ENCODE measurements at regions not wholly inside any gene's neighbourhood (a gene's known extent, or its start where the extent isn't known, plus 50 kb on each side); places are given as distances from the start of the nearest gene placed in this dataset.

DNA sequence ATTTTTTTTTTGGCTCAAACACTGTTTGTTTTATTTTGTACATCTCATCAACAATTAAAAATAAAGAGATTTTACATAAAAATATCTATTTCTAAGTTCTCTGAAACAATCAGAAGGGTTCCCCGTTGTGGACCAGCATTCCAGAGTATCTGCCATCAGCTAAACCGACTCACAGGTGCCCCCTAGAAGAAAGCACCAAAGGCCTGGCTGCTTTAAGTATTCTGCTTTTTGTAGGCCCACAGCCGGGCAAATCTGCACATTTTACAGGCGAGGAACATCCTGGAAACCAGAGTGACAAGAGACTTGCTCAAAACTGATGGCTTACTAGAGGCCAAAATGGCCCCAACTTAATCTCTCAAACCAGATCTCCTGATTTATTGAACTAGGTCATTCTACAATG lies 82.2 kb upstream of the SETBP1 start:
- Histone ChIP-seq H3K27ac (ENCODE audit: low read depth, low read length) (no peak overlapping the region), H3K9me3 (ENCODE audit: control insufficient read depth, insufficient read depth, low read depth, low read length) (no peaks in the 10 kb centered on the region), H3K9ac (ENCODE audit: low read length) (no peak overlapping the region), H3K27me3 (ENCODE audit: control insufficient read depth, insufficient read depth, low read length) (no peaks in the 10 kb centered on the region), H3K4me1 (ENCODE audit: control insufficient read depth, insufficient read depth, low read length) (peaks cover 4% of the 10 kb centered on the region; the same call in 1 of the 2 replicates), H3K4me3 (ENCODE audit: low read depth, low read length) (no peak overlapping the region), H3K36me3 (ENCODE audit: control insufficient read depth, insufficient read depth, low read length) (no peaks in the 10 kb centered on the region)

DNA sequence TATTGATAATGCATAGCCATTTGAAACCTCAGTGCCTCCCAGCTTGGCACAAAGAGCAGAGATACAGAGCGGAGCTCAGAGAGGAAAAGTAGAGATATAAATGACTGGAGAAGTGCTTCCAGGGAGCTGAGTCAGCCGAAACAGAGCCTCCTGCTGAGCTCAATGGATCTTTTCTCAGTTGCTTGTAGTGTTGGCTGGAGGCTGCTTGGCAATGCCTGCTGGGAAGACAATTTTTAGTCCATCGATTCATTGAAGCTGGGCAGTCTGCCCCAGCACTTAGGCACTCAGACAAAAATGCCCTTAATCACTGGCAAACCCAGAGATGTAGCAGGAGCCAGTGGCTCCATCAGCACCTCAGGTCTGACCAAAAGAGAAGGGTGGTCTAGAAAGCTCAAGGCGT lies 81.3 kb upstream of the SETBP1 start:
- Histone ChIP-seq H3K4me3 (ENCODE audit: low read depth, low read length) (no peak overlapping the region), H3K9me3 (ENCODE audit: control insufficient read depth, insufficient read depth, low read depth, low read length) (no peaks in the 10 kb centered on the region), H3K36me3 (ENCODE audit: control insufficient read depth, insufficient read depth, low read length) (no peaks in the 10 kb centered on the region), H3K27ac (ENCODE audit: low read depth, low read length) (no peak overlapping the region), H3K9ac (ENCODE audit: low read length) (no peak overlapping the region), H3K4me1 (ENCODE audit: control insufficient read depth, insufficient read depth, low read length) (peaks cover 4% of the 10 kb centered on the region; the same call in 1 of the 2 replicates), H3K27me3 (ENCODE audit: control insufficient read depth, insufficient read depth, low read length) (no peaks in the 10 kb centered on the region)

GRCh38 chr18:44601447-44601846 lies 79.2 kb upstream of the SETBP1 start:
- H3K4me1 ChIP-seq (ENCODE audit: control insufficient read depth, insufficient read depth, low read length), result 0 out of 2 replicates have a peak, but pooled peaks cover 4% of the 10 kb centered on the region
- H3K9ac ChIP-seq (ENCODE audit: low read length), result no peak overlapping the region
- H3K36me3 ChIP-seq (ENCODE audit: control insufficient read depth, insufficient read depth, low read length), result no peaks in the 10 kb centered on the region
- no peak overlapping the region for H3K4me3 ChIP-seq (ENCODE audit: low read depth, low read length)
- no peaks in the 10 kb centered on the region for H3K9me3 ChIP-seq (ENCODE audit: control insufficient read depth, insufficient read depth, low read depth, low read length)
- no peaks in the 10 kb centered on the region for H3K27me3 ChIP-seq (ENCODE audit: control insufficient read depth, insufficient read depth, low read length)
- H3K27ac ChIP-seq (ENCODE audit: low read depth, low read length), result no peak overlapping the region

GRCh38 chr18:44602380-44602779 lies 78.3 kb upstream of the SETBP1 start:
- H3K36me3 ChIP-seq (ENCODE audit: control insufficient read depth, insufficient read depth, low read length), result no peaks in the 10 kb centered on the region
- H3K4me1 ChIP-seq (ENCODE audit: control insufficient read depth, insufficient read depth, low read length), result 0 out of 2 replicates have a peak, but pooled peaks cover 4% of the 10 kb centered on the region

GRCh38 chr18:44602845-44603244 lies 77.8 kb upstream of the SETBP1 start:
- H3K4me3 ChIP-seq (ENCODE audit: low read depth, low read length), result no peak overlapping the region

More at GRCh38 chr18:44602380-44602779, 78.3 kb upstream of the SETBP1 start:
- Histone ChIP-seq H3K27me3 (ENCODE audit: control insufficient read depth, insufficient read depth, low read length) (no peaks in the 10 kb centered on the region), H3K9me3 (ENCODE audit: control insufficient read depth, insufficient read depth, low read depth, low read length) (no peaks in the 10 kb centered on the region), H3K9ac (ENCODE audit: low read length) (no peak overlapping the region), H3K4me3 (ENCODE audit: low read depth, low read length) (no peak overlapping the region), H3K27ac (ENCODE audit: low read depth, low read length) (no peak overlapping the region)

DNA sequence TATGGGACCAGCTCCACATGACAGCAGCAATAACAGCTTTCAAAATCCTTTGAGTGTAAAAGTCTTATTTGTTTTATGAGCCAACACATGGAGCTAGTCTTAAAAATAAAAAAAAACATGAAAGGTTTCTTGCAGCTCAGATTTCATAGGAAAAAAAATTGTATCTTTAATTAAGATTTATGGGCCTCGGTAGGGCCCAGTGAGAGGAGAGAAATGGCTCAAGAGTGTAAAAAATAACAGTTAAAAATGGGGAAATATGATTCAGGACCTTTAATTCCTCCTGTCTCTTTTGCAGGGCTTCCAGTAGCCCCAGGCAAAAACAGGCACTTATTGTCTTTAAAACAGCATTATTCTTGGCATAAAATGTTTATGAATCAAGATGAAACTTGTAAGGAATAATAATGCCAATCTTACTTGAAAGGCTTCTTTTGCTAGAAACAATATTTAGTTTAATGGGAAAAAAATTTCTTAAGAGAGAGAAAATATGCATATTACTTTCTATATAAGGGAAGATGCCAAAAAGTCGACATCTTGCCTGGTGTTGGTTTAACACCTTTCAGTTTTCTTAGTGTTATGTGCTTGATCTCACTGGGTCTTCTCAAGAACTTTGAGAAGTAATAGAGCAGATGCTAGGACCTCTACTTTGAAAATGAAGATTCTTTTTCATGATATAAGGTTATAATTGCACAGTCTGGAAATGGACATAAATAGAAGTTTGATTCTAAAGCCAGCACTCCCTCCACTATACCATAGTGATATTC lies 71.3 kb upstream of the SETBP1 start:
- Histone ChIP-seq H3K9me3 (ENCODE audit: control insufficient read depth, insufficient read depth, low read depth, low read length) (no peaks in the 10 kb centered on the region), H3K27me3 (ENCODE audit: control insufficient read depth, insufficient read depth, low read length) (no peaks in the 10 kb centered on the region), H3K27ac (ENCODE audit: low read depth, low read length) (no peak overlapping the region), H3K36me3 (ENCODE audit: control insufficient read depth, insufficient read depth, low read length) (no peaks in the 10 kb centered on the region), H3K9ac (ENCODE audit: low read length) (no peak overlapping the region), H3K4me1 (ENCODE audit: control insufficient read depth, insufficient read depth, low read length) (no peaks in the 10 kb centered on the region), H3K4me3 (ENCODE audit: low read depth, low read length) (no peak overlapping the region)

More at GRCh38 chr18:44602845-44603244, 77.8 kb upstream of the SETBP1 start:
- 0 out of 2 replicates have a peak, but pooled peaks cover 4% of the 10 kb centered on the region for H3K4me1 ChIP-seq (ENCODE audit: control insufficient read depth, insufficient read depth, low read length)
- no peak overlapping the region for H3K27ac ChIP-seq (ENCODE audit: low read depth, low read length)
- no peaks in the 10 kb centered on the region for H3K27me3 ChIP-seq (ENCODE audit: control insufficient read depth, insufficient read depth, low read length)
- H3K9ac ChIP-seq (ENCODE audit: low read length), result no peak overlapping the region
- H3K36me3 ChIP-seq (ENCODE audit: control insufficient read depth, insufficient read depth, low read length), result no peaks in the 10 kb centered on the region
- H3K9me3 ChIP-seq (ENCODE audit: control insufficient read depth, insufficient read depth, low read depth, low read length), result no peaks in the 10 kb centered on the region

DNA sequence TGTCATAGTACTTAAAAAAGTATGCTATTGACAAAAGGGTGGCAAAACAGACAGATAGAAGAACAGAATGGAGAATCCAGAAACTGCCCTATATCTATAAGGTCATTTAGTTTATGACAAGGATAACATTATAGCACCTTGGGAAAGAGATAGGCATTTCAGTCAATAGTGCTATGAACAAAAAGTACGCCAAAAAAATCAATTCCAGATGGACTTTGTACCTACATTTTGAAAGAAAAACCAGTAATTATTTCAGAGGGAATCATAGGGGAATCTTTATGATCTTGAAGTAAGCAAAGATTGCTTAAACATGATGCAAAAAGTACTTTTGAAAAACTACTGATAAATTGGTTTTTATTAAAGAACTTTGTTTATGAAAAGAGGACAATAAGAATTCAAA lies 59.9 kb upstream of the SETBP1 start:
- Histone ChIP-seq H3K27me3 (ENCODE audit: control insufficient read depth, insufficient read depth, low read length) (no peaks in the 10 kb centered on the region), H3K4me1 (ENCODE audit: control insufficient read depth, insufficient read depth, low read length) (peaks cover 9% of the 10 kb centered on the region), H3K27ac (ENCODE audit: low read depth, low read length) (no peak overlapping the region), H3K4me3 (ENCODE audit: low read depth, low read length) (no peak overlapping the region), H3K9me3 (ENCODE audit: control insufficient read depth, insufficient read depth, low read depth, low read length) (no peaks in the 10 kb centered on the region), H3K36me3 (ENCODE audit: control insufficient read depth, insufficient read depth, low read length) (no peaks in the 10 kb centered on the region), H3K9ac (ENCODE audit: low read length) (no peak overlapping the region)

- Histone ChIP-seq H3K27me3 (ENCODE audit: control insufficient read depth, insufficient read depth, low read length) (no peaks in the 10 kb centered on the region), H3K9me3 (ENCODE audit: control insufficient read depth, insufficient read depth, low read depth, low read length) (no peaks in the 10 kb centered on the region), H3K27ac (ENCODE audit: low read depth, low read length) (no peak overlapping the region), H3K36me3 (ENCODE audit: control insufficient read depth, insufficient read depth, low read length) (no peaks in the 10 kb centered on the region), H3K4me3 (ENCODE audit: low read depth, low read length) (no peak overlapping the region), H3K9ac (ENCODE audit: low read length) (no peak overlapping the region), H3K4me1 (ENCODE audit: control insufficient read depth, insufficient read depth, low read length) (peaks cover 12% of the 10 kb centered on the region)
Observed at GRCh38 chr18:44624052-44624451, 56.6 kb upstream of the SETBP1 start.

GRCh38 chr18:44625386-44625785 lies 55.3 kb upstream of the SETBP1 start:
- no peak overlapping the region for H3K9ac ChIP-seq (ENCODE audit: low read length)
- no peaks in the 10 kb centered on the region for H3K9me3 ChIP-seq (ENCODE audit: control insufficient read depth, insufficient read depth, low read depth, low read length)
- H3K27ac ChIP-seq (ENCODE audit: low read depth, low read length), result no peak overlapping the region
- H3K27me3 ChIP-seq (ENCODE audit: control insufficient read depth, insufficient read depth, low read length), result no peaks in the 10 kb centered on the region
- no peak overlapping the region for H3K4me3 ChIP-seq (ENCODE audit: low read depth, low read length)
- H3K4me1 ChIP-seq (ENCODE audit: control insufficient read depth, insufficient read depth, low read length), result peaks cover 12% of the 10 kb centered on the region
- no peaks in the 10 kb centered on the region for H3K36me3 ChIP-seq (ENCODE audit: control insufficient read depth, insufficient read depth, low read length)

- Histone ChIP-seq H3K36me3 (ENCODE audit: control insufficient read depth, insufficient read depth, low read length) (no peaks in the 10 kb centered on the region), H3K27me3 (ENCODE audit: control insufficient read depth, insufficient read depth, low read length) (no peaks in the 10 kb centered on the region), H3K27ac (ENCODE audit: low read depth, low read length) (no peak overlapping the region), H3K9ac (ENCODE audit: low read length) (no peak overlapping the region), H3K4me3 (ENCODE audit: low read depth, low read length) (no peak overlapping the region), H3K9me3 (ENCODE audit: control insufficient read depth, insufficient read depth, low read depth, low read length) (no peaks in the 10 kb centered on the region), H3K4me1 (ENCODE audit: control insufficient read depth, insufficient read depth, low read length) (peaks cover 12% of the 10 kb centered on the region)
Observed at GRCh38 chr18:44626236-44626635, 54.5 kb upstream of the SETBP1 start.

DNA sequence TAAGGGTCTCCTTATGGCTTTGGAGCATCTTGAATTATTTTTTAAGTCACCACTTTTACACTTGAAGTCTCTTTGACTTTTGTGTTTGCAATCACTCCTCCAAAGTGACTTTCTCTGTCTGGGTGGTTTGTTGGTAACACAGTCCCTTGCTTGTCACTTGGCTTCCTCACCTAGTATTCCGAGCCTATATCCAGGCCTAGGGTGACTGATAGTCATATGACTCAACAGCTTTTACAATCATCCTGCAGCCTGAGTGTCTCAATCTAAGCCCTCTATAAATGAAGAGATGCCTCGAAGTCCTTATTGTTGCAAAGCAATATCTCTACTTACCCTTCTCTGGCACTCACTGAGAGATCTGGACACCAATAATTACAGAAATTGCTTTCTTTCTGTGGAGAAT lies 53.9 kb upstream of the SETBP1 start:
- Histone ChIP-seq H3K27me3 (ENCODE audit: control insufficient read depth, insufficient read depth, low read length) (no peaks in the 10 kb centered on the region), H3K4me1 (ENCODE audit: control insufficient read depth, insufficient read depth, low read length) (peaks cover 12% of the 10 kb centered on the region), H3K9me3 (ENCODE audit: control insufficient read depth, insufficient read depth, low read depth, low read length) (no peaks in the 10 kb centered on the region), H3K27ac (ENCODE audit: low read depth, low read length) (no peak overlapping the region), H3K9ac (ENCODE audit: low read length) (no peak overlapping the region), H3K4me3 (ENCODE audit: low read depth, low read length) (no peak overlapping the region), H3K36me3 (ENCODE audit: control insufficient read depth, insufficient read depth, low read length) (no peaks in the 10 kb centered on the region)
